Kidney capillary endothelial cell (primary cell): ENCODE measurements at regions not wholly inside any gene's neighbourhood (a gene's known extent, or its start where the extent isn't known, plus 50 kb on each side); places are given as distances from the start of the nearest gene placed in this dataset.

Source experiments
- DNase-seq: peaks from one replicate; pipeline ENCODE4 v3.0.0-alpha.2; 2018; ENCODE audit warnings: low spot score

- no peak for DNase-seq
Measured at GRCh38 chr10:128617532-128617931, 491.3 kb upstream of the MKI67 start.

- DNase-seq: no peak
Measured at GRCh38 chr10:128622706-128623105, 496.5 kb upstream of the MKI67 start.

GRCh38 chr10:128623776-128624175, 497.6 kb upstream of the MKI67 start:
- DNase-seq: no peak

- DNase-seq: no peak
Measured at GRCh38 chr10:128624656-128625530, 498.7 kb upstream of the MKI67 start.

DNA sequence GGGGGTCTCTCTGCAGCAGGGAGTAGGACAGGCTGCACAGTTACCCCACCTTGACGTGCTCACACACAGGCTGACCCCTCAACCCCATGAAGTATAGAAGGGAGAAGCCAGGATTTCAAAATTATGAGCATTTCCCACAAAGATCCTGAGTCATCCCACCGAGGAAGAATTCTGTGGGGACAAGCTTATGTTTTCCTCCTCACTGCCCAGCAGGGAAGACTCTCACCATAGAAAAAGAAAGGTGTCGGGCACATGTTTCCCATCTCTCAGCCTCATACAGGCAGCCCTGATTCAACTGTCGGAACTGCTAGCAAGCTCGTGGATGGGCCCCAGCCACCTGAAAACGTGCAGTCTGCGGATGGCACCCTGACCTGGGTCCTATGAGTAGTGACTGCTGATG, 499.7 kb upstream of the MKI67 start:
- DNase-seq: no peak

DNA sequence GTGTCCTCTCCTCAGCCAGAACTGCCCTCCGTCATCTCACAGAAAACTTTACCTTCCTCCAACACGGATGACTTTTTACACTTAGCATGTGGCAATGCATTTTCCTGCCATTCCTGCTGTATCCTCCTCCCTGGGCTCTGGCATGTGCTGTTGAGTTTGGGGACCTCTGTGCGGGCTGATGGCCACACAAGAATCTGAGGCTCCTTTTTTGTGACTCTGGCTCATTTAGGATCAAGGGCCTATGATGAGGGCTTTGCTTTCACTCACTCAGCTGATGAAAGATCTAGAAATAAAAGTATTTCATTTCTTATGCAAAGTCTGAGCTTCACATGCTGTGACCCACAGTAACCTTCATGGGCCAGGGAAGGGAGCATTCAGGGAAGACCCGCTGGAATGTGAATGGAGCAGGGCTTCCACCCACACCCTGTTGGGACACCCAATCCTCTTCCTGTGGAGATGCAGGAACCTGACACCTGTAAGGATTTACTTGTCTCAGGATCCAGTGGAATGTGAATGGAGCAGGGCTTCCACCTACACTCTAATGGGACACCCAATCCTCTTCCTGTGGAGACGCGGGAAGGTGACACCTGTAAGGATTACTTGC, 500.3 kb upstream of the MKI67 start:
- DNase-seq: no peak

GRCh38 chr10:128627811-128628210, 501.6 kb upstream of the MKI67 start:
- no peak for DNase-seq

- no peak for DNase-seq
Measured at GRCh38 chr10:128628252-128628651, 502.0 kb upstream of the MKI67 start.

DNA sequence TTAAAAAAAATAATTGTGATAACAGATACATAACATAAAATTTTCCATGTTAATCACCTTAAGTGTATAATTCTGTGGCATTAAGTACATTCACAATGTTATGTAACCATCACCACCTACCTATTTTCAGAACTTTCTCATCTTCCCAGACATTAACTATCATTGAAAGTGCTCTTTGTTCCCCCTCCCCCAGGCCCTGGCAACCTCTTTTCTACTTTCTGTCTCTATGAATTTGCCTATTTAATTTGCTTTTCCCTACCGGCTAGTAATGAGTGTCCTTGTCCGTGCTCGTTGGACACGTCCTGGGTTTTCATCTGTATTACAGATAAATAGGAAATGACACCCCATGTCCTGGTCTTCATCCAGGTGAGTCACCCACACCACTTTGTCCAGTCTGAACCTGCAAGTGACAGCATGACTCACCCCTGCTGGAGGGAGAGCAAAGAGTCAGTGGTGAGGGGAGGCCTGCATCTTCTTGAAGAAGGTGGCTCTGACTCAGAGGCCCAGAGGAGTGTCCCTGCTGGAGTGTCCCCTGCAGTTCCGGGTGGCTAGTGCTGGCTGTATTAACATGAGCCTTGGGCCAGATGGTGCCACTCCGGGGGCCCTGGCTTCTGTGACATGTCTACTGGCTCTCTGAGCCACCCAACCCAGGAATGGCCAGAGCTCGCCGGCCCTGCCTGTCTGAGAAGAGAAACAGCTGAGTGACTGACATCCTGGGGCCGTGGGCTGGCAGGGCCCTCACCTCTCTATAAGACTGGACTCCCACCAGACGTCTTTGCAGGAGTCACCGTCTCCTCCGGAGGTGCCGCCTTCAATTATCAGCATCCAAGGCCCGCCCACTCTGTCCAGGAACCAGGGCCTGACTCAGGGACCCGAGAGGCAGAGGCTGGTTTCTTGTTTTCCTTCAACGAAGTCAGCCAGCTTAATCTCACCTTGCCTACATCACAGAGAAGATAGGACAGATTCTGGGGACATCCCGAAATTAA, 503.2 kb upstream of the MKI67 start:
- peak; percentile 79 for DNase-seq

DNA sequence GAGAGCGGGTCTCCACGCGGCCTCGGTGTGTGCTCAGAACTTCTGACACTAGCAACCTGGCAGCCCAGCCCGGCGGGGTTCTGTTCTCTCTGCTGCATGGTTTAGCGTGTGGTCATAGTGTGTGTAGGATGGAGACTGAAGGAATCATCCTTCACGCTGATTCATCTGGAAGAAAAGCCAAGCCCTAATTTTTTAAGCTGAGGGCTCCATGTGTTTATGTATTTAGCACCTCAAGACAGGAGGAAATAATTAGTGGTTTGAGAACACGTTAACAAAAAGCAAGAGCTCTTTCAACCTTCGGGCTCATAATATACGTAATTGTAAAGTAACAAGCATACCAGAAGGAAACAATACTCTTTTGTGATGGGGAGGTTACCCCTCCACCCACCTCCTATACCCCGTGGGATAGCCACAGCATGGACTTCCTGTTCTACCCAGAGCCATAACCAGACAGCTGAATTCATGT, 504.6 kb upstream of the MKI67 start:
- DNase-seq: no peak

- DNase-seq: peak; percentile 42
Measured at GRCh38 chr10:128631801-128632241, 505.6 kb upstream of the MKI67 start.

DNA sequence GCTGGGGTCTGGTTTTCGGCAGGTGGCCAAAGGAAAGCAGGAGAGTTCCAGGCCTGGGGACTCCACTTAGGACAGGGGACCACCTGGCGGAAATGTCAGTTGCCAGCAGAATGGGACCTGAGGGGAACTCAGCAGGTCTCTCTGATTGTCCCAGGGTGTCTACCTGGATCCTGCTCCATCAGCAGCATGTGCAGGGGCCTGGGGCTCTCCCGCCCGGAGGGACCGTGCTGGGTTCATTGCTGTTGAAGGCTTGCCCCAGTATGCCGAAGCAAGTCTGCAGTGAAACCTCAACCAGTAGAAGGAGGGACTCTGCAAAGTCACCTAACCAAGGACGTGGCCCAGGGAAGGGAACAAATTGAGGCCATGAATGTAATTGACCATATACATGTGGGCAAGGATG, 506.5 kb upstream of the MKI67 start:
- DNase-seq: no peak

DNA sequence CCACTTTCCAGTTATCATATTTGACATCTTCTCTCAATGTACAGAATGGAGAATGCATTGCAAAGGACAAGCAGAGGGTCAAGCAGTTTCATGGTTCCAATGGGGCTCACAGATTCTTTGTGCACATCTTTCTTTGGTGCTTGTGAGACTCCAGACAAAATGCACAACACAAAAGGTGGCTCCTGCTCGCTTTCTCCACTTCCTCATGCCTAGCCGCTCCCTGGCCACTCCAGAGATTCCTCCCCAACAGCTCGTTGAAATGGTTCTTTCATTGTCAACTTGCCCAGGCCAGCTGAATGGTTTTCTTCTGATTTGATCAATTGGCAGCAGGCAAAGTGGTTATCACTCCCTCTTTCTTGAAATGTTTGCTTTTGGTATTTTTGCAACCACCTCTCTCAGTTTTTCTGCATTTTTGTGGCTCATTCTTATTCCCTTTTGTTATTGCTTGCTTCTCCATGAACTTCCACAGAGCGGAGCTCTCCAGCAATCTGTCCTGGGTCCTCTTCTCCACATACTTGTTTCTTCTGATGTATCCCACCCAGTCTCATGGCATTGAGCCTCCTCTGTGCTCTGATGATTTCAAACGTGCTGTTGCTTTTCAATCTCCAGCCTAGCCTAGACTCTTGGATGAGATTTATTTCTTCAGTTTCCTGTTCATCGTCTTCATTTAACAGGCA, 507.8 kb upstream of the MKI67 start:
- no peak for DNase-seq

- DNase-seq: no peak
Measured at GRCh38 chr10:128642023-128642422, 515.8 kb upstream of the MKI67 start.

- no peak for DNase-seq
Measured at GRCh38 chr10:128642502-128642901, 516.3 kb upstream of the MKI67 start.

DNA sequence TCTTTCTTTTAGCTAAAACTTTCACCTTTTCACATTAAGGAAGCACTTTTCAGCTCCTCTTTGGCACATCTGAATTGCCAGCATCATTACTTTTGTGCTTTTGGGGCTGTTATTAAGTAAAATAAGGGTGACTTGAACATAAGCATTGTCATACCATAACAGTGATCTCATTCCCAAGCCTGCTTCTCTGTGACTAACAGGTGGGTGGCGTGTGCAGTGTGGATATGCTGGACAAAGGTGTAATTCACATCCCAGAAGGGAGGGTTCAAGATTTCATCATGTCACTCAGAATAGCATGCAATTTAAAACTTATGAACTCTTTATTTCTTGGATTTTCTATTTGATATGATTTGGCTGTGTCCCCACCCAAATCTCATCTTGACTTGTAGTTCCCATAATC, 517.4 kb upstream of the MKI67 start:
- DNase-seq: no peak

- no peak for DNase-seq
Measured at GRCh38 chr10:128645486-128645885, 519.3 kb upstream of the MKI67 start.

DNA sequence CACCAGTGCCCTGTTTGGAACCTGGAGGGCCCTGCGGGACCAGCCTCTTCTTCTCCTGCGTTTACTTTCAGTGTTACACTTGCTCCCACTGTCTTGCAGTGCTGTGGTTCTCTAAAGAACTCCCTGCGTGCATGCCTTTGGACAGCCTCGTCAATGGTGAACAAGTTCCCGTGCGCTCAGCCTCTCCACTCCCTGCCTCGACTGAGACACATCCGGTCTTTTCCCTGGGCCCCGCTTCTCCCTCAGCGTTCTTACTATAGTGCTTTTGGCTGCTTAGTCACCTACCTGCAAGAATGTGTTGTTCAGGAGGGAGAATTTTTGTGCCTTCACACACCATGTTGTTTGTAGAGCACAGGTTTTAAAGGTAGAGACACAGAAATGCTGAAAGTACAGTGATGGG, 520.7 kb upstream of the MKI67 start:
- DNase-seq: no peak

- no peak for DNase-seq
Measured at GRCh38 chr10:128657548-128657947, 531.3 kb upstream of the MKI67 start.

DNA sequence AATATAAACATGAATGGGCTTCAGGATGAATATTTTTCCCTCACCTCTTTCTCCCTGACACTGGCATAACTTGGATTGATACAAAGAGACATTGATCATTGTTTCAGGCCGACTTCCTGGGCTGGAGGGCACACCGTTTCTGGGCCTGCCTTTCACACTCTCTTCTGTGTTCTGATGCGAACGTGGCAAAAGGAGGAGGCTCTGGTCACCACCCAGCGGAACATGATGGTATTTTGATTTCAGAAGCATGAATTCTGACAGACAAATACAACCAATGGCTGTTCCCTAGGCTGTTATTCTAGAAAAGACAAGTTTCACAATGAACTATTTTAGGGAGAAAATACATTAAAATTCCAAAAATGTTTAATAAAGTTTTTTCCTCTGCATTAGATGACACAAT, 534.5 kb upstream of the MKI67 start:
- DNase-seq: no peak

DNA sequence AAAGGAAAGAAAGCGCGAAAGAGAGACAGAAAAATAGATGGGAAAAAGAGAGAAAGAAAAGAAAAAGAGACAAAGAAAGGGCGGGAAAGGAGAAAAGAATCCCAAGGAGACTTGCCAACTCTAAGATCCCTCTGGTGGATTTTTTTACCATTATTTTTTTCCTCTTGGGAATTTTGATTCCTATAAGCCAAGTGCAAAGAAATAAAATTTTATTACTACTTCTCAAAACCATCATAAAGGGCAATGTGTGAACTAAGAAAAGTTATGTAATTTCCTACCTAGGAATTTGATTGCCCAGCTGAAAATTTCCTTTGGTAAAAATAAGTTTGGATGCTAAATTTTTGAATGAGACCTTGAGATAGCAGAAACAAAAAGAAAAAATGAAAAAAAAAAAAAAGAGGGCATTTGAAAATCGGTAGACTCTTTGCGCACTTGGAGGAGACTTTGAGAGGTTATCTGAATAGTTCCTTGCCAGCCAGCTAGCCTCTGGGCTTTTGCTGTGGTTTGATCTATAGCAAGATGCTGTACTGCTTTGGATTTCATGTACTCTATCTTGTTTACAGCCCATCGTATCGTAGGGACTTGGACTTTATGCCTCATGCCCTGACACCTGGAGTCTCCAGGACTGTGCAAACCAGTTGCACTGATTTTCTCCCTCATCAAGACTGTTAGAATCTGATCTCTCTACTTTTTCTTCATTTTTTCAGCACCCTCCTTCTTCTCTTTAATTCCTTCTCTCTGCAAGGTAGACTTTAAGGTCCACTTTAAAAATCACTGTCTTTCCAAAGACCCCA, 535.4 kb upstream of the MKI67 start:
- DNase-seq: no peak
